ENCODE measurements at regions not wholly inside any gene's neighbourhood (a gene's known extent, or its start where the extent isn't known, plus 50 kb on each side); places are given as distances from the start of the nearest gene placed in this dataset.
"Not testable (repeated sequence)": the region's sequence is repeated elsewhere in the genome, so short reads cannot be mapped to it uniquely, and the experiment has no call there.

DNA sequence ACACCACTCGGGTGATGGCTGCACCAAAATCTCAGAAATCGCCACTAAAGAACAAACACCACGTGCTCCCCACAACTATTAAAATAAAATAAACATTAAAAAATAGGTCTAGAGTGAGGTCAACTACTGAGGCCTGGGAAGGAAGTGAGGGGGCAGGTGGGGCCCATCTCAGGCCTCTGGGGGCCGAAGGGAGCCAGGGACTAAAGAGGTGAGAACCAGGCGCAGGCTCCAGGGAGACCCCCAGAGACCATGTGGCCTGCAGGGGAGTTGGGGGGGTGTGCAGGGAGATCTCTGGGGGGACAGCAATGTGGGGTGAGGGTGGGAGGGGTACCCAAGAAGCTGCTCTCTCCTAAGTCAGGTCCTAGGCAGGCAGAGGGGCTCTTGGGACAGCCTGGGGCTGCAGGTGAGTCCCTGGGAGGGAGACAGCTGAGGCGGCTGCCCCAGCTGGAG lies 111.3 kb upstream of the SMURF2 start:
- Mint-ChIP-seq H3K27me3 (no peaks in the 10 kb centered on the region), H3K4me3 (no peak overlapping the region), H3K9me3 (no peaks in the 10 kb centered on the region), H3K4me1 (ENCODE audit: low read depth in 2 of 2) (peaks cover 0 to 11% of the 10 kb centered on the region in 2 donors), H3K36me3 (no peaks in the 10 kb centered on the region), H3K27ac (no peak overlapping the region)
- DNase-seq (ENCODE audit: low spot score) (no peak), ATAC-seq (no peak)

- Mint-ChIP-seq H3K4me1 (ENCODE audit: low read depth in 2 of 2) (peaks cover 0 to 10% of the 10 kb centered on the region in 2 donors), H3K9me3 (no peaks in the 10 kb centered on the region), H3K27ac (no peak overlapping the region), H3K4me3 (no peak overlapping the region), H3K27me3 (no peaks in the 10 kb centered on the region), H3K36me3 (no peaks in the 10 kb centered on the region)
- no peak for DNase-seq (ENCODE audit: low spot score)
- ATAC-seq: no peak
Observed at GRCh38 chr17:64772845-64773299, 110.8 kb upstream of the SMURF2 start.

DNA sequence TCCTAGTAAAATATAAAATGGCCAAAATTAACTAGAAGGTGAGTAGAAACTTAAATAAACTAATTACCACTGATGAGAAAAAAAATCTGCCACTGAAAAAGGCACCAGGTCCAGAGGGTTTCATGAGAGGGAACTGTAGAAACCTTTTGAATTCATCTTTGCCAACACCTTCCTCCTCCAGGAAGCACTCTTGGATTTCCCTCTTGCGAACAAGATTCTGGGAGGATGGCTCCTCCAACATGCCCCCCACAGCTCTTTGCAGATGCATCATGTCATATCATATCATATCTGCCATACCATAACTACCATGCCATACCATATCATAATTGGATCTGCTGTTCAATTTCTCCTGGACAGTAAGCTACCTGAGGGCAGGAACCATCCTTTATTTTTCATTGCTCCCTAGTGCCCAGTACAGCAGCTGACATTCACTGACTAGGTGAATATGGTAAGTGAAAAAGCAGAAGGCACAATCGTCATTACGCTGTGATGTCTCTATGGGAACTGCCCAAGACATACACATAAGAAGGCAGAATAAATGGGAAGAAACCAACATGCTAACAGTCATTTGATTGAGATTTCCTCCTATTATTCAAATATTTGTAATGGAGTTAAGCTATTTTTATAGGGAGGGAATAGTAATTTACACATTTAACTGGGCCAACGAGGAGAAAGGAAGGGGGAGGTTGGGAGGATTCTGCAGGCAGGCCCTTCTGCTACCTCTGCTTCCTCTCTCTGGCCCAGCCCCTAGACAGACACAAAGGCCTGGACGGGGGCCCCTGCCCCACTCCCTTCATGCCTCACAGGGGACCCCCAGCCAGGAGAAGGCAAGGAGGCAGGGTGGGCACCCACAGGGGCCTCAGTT lies 110.1 kb upstream of the SMURF2 start:
- H3K4me3 Mint-ChIP-seq: no peak overlapping the region
- H3K4me1 Mint-ChIP-seq (ENCODE audit: low read depth in 2 of 2): peaks cover 0 to 5% of the 10 kb centered on the region in 2 donors
- no peaks in the 10 kb centered on the region for H3K36me3 Mint-ChIP-seq
- no peaks in the 10 kb centered on the region for H3K9me3 Mint-ChIP-seq
- no peaks in the 10 kb centered on the region for H3K27me3 Mint-ChIP-seq
- ATAC-seq: no peak
- H3K27ac Mint-ChIP-seq: no peak overlapping the region
- no peak for DNase-seq (ENCODE audit: low spot score)

GRCh38 chr17:64769712-64770111 lies 107.6 kb upstream of the SMURF2 start:
- H3K27ac Mint-ChIP-seq: no peak overlapping the region
- no peak for ATAC-seq
- DNase-seq (ENCODE audit: low spot score): no peak
- no peaks in the 10 kb centered on the region for H3K36me3 Mint-ChIP-seq
- no peak overlapping the region for H3K4me3 Mint-ChIP-seq
- H3K9me3 Mint-ChIP-seq: no peaks in the 10 kb centered on the region
- H3K4me1 Mint-ChIP-seq (ENCODE audit: low read depth in 2 of 2): peaks cover 0 to 4% of the 10 kb centered on the region in 2 donors
- H3K27me3 Mint-ChIP-seq: no peaks in the 10 kb centered on the region

DNA sequence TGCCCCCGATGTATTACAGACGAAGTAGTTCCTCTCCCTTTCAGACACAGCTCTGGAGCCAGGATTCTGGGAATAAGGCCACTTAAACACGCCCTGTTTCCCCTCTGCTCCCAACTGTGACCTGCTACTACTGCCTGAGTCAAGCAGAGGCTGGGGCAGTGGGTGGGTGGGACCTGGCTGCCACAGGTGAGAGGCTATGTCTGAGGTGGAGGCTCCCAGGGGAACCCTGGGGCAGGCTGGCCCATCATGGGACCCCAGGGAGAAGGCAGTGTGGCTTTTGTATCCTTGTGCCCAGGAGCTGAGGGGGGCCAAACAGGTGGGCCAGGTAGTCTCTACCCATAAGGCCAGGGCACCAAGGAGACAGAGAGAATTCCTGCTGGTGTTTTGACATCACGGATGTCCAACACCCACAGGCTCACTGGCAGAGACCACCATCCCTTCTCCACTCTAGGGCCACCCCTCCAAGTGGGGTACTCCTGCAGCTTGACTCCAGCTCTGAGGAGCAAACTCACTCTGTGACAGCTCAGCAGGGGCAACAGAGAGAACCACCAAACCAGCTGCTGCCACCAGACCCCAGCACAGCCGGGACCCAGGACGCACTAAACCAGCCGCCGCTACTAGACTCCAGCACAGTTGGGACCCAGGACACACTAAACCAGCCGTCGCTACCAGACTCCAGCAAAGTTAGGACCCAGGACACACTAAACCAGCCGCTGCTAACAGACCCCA lies 105.3 kb upstream of the SMURF2 start:
- H3K27ac Mint-ChIP-seq: no peak overlapping the region
- no peak overlapping the region for H3K4me3 Mint-ChIP-seq
- H3K27me3 Mint-ChIP-seq: no peaks in the 10 kb centered on the region
- H3K4me1 Mint-ChIP-seq (ENCODE audit: low read depth in 2 of 2): peaks cover 0 to 4% of the 10 kb centered on the region in 2 donors
- DNase-seq (ENCODE audit: low spot score) (no peak), ATAC-seq (no peak)
- H3K36me3 Mint-ChIP-seq: no peaks in the 10 kb centered on the region
- H3K9me3 Mint-ChIP-seq: no peaks in the 10 kb centered on the region

- DNase-seq (ENCODE audit: low spot score) (no peak), ATAC-seq (no peak)
- Mint-ChIP-seq H3K27ac (peak overlapping the region in 1 of 2 donors; percentile 7), H3K27me3 (no peaks in the 10 kb centered on the region), H3K36me3 (no peaks in the 10 kb centered on the region), H3K4me3 (no peak overlapping the region), H3K9me3 (no peaks in the 10 kb centered on the region), H3K4me1 (ENCODE audit: low read depth in 2 of 2) (peaks cover 0 to 4% of the 10 kb centered on the region in 2 donors)
Observed at GRCh38 chr17:64765191-64765889, 103.2 kb upstream of the SMURF2 start.

- Mint-ChIP-seq H3K27ac (no peak overlapping the region), H3K27me3 (no peaks in the 10 kb centered on the region), H3K4me1 (ENCODE audit: low read depth in 2 of 2) (peaks cover 0 to 8% of the 10 kb centered on the region in 2 donors), H3K9me3 (no peaks in the 10 kb centered on the region), H3K36me3 (peaks cover 8% of the 10 kb centered on the region), H3K4me3 (no peak overlapping the region)
- no peak for ATAC-seq
- DNase-seq (ENCODE audit: low spot score): no peak
Observed at GRCh38 chr17:64750891-64751677, 89.0 kb upstream of the SMURF2 start.

- H3K9me3 Mint-ChIP-seq: no peaks in the 10 kb centered on the region
- H3K27ac Mint-ChIP-seq: no peak overlapping the region
- no peak overlapping the region for H3K4me3 Mint-ChIP-seq
- ATAC-seq (peak in 1 of 2 donors; percentile 41), DNase-seq (ENCODE audit: low spot score) (no peak)
- H3K27me3 Mint-ChIP-seq: no peaks in the 10 kb centered on the region
- H3K36me3 Mint-ChIP-seq: peaks cover 4% of the 10 kb centered on the region
- peaks cover 0 to 8% of the 10 kb centered on the region in 2 donors for H3K4me1 Mint-ChIP-seq (ENCODE audit: low read depth in 2 of 2)
Observed at GRCh38 chr17:64750478-64750877, 88.4 kb upstream of the SMURF2 start.

GRCh38 chr17:64749306-64749705 lies 87.2 kb upstream of the SMURF2 start:
- no peak for DNase-seq (ENCODE audit: low spot score)
- H3K9me3 Mint-ChIP-seq: no peaks in the 10 kb centered on the region
- peaks cover 1% of the 10 kb centered on the region for H3K36me3 Mint-ChIP-seq
- no peak overlapping the region for H3K4me3 Mint-ChIP-seq
- H3K27me3 Mint-ChIP-seq: no peaks in the 10 kb centered on the region
- no peak for ATAC-seq
- no peak overlapping the region for H3K27ac Mint-ChIP-seq
- H3K4me1 Mint-ChIP-seq (ENCODE audit: low read depth in 2 of 2): peaks cover 0 to 8% of the 10 kb centered on the region in 2 donors

GRCh38 chr17:64747938-64748540 lies 85.9 kb upstream of the SMURF2 start:
- ATAC-seq: no peak
- H3K4me1 Mint-ChIP-seq (ENCODE audit: low read depth in 2 of 2): peaks cover 0 to 8% of the 10 kb centered on the region in 2 donors
- no peaks in the 10 kb centered on the region for H3K27me3 Mint-ChIP-seq
- H3K4me3 Mint-ChIP-seq: no peak overlapping the region
- H3K9me3 Mint-ChIP-seq: no peaks in the 10 kb centered on the region
- no peak overlapping the region for H3K27ac Mint-ChIP-seq
- no peaks in the 10 kb centered on the region for H3K36me3 Mint-ChIP-seq
- DNase-seq (ENCODE audit: low spot score): no peak

- Mint-ChIP-seq H3K9me3 (no peaks in the 10 kb centered on the region), H3K27me3 (no peaks in the 10 kb centered on the region), H3K27ac (no peak overlapping the region), H3K4me3 (no peak overlapping the region), H3K36me3 (no peaks in the 10 kb centered on the region), H3K4me1 (ENCODE audit: low read depth in 2 of 2) (peaks cover 0 to 4% of the 10 kb centered on the region in 2 donors)
- ATAC-seq (no peak), DNase-seq (ENCODE audit: low spot score) (no peak)
Observed at GRCh38 chr17:64742326-64742725, 80.2 kb upstream of the SMURF2 start.

GRCh38 chr17:64741916-64742315 lies 79.8 kb upstream of the SMURF2 start:
- DNase-seq (ENCODE audit: low spot score); H3K4me3 Mint-ChIP-seq; H3K27me3 Mint-ChIP-seq; H3K27ac Mint-ChIP-seq; ATAC-seq; H3K9me3 Mint-ChIP-seq; H3K36me3 Mint-ChIP-seq; H3K4me1 Mint-ChIP-seq (ENCODE audit: low read depth in 2 of 2): not testable (repeated sequence)
